Smooth muscle cell of the brain vasculature (primary cell): ENCODE measurements at regions not wholly inside any gene's neighbourhood (a gene's known extent, or its start where the extent isn't known, plus 50 kb on each side); places are given as distances from the start of the nearest gene placed in this dataset.
A peak's percentile ranks its signal among the peaks of the same experiment; 100 is the strongest.
"Not testable (repeated sequence)": the region's sequence is repeated elsewhere in the genome, so short reads cannot be mapped to it uniquely, and the experiment has no call there.

Experiments
- DNase-seq: peaks from one replicate; pipeline ENCODE4 v3.0.0-alpha.2; 2012; ENCODE audit warnings: low read depth, low spot score

GRCh38 chr11:109677231-109677630 lies 255.2 kb downstream of the C11orf87 start:
- DNase-seq = no peak

DNA sequence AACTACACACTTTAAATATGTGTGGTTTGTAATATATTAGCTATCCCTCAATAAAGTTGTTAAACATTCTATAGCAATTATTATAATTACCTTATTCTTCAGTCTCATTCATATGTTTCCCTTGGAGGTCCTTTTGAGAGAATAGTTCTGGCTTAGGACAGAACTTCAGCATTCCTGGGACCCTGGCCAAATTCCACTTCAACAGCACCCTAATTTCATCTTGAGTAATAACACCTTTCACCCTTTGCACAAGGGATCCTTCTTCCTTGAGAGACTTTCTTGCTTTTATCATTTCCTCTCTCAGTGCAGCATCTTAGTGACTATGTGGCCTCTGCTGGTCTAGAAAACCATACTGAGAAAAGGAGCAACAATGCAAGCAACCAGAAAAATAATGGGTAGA lies 255.9 kb downstream of the C11orf87 start:
- DNase-seq = no peak

GRCh38 chr11:109680127-109680526 lies 258.1 kb downstream of the C11orf87 start:
- no peak for DNase-seq

DNA sequence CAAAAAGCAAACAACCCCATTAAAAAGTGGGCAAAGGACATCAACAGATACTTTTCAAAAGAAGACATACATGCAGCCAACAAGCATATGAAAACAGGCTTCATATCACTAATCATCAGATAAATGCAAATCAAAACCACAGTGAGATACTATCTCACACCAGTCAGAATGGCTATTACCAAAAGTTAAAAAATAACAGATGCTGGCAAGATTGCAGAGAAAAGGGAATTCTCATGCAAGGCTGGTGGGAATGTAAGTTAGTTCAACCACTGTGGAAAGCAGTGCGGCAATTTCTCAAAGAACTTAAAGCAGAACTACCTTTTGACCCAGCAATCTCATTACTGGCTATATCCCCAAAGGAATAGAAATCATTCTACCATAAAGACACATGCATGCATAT lies 260.8 kb downstream of the C11orf87 start:
- not testable (repeated sequence) for DNase-seq

GRCh38 chr11:109695696-109696095 lies 273.7 kb downstream of the C11orf87 start:
- no peak for DNase-seq

DNA sequence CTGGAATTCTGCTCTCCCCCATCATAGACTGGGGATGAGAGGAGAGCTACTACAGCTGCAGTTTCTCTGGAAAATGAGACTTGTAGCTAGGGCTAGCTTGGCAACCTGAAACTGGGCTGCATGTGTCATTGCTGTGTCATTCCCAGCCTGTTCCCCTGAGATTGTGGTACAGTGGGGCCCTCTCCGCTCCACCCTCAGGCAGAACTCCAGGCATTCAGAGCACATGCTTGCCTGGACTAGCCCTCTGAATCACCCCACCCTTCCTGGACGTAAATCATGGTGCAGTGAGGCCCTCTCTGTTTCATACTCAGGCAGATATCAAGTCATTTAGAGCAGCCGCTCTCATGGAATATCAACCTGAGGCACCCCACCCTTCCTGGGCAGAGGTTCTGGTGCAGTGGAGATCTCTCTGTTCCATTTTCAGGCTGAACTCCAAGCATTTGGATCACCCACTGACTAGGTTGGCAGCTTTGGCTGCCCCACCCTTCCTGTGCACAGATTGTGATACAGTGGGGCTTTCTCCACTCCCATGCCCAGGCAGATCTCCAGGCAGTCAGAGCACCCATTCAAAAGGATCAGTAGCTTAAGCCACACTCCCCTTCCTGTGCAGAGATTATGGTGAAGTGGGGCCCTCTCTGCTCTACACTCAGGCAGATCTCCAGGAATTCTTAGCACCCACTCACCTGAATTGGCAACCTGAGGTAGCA lies 274.4 kb downstream of the C11orf87 start:
- DNase-seq = no peak

DNA sequence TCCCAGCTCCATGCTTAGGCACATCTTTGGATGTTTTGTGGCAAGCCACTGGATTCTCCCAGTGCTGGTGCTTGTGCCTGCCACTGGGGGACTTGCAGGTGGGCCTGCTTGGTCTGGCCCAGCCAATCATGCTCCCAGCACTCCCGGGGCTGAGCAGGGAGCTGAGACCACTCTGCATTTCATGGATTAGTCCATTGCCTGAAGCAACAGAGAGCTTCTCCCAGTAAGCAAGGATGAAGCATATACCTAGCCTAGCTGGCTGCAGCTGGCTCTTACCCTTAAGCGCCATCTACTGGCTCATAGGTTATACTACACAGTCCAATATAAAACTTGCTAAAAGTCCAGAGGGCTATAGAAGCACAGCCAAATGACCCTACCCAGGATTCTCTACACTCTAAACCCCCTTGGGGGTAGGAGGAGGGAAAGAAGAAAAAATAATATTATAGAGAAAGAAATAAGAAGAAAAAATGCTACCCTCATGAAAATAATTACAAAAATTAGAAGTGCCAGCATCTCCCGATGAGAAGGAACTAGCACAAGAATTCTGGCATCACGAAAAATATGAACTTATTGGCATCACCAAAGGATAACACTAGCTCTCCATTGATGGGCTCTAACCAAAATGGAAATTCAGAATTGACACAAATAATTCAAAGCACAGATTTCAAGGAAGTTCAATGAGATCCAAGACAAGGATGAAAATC lies 275.3 kb downstream of the C11orf87 start:
- peak; percentile 20 for DNase-seq

DNA sequence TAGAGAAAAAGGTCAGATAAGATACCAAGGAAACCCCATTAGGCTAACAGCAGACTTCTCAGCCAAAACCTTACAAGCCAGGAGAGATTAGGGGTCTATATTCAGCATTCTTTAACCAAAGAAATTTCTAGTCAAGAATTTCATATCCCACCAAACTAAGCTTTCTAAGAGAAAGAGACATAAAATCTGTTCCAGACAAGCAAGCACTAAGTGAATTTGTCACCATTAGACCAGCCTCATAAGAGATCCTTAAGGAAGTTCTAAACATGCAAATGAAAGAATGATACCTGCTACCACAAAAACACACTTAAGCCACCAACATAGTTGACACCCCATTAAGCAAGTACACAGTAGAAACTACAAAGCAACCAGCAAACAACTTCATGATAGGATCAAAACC lies 276.2 kb downstream of the C11orf87 start:
- no peak for DNase-seq

- DNase-seq = no peak
These were observed 282.4 kb downstream of the C11orf87 start for GRCh38 chr11:109704432-109704831.

DNA sequence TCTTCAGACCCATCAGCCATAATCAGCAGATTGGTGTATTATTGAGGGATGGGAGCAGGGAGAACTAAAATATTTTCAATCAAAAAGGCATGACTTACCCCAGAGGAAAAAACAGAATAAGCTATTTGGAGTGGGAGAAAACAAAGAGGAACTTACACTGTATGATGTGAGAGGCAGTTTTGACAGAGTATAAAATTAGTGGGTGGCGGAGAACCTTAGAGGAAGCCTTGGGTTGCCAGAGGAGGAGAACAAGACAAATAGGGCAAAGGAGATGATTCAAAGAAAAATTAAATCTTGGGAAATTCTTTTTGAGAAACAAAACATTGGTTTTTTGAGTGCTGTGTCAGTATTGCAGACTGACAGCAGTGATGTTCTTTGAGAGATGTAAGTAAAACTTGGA lies 285.0 kb downstream of the C11orf87 start:
- DNase-seq = no peak

DNA sequence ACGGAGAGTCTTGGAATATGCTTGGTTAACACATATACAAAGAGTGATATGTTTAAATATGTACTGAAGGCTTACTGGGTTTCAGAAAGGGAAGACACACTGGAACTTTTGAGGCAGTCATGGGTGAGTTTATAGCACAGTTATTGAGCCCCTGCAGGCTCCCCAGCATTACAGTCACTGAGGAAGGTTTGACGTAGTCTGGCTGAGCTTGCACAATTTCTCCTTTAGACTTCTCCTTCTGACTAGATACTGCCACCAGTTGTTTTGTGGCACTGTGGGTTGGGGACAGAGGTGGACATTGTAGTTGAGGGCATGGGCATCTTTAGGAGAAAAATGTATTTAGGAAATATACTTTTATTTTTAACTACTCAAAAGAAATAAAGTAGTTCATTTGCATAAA lies 285.4 kb downstream of the C11orf87 start:
- no peak for DNase-seq

DNA sequence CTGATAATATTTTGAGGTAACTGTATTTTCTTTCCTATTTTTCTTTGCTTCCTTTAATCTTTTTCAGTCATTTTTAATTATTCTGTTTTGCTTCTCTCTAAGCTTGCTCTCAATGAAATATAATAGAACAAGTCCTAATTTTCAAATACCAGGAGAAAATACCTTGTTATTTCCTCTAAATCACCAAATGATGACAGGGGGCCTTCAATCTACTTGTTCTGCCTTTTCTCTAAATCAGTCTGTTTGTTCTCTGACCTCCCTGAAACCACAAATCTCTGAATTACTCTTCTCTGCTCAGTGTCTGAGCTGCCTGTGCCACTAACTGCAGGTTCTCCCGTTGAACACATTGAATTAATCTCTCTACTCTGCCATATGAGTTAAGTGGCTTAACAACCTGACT lies 286.2 kb downstream of the C11orf87 start:
- DNase-seq = no peak

GRCh38 chr11:109714444-109714843 lies 292.5 kb downstream of the C11orf87 start:
- not testable (repeated sequence) for DNase-seq

- DNase-seq = not testable (repeated sequence)
These were observed 293.4 kb downstream of the C11orf87 start for GRCh38 chr11:109715424-109715823.

DNA sequence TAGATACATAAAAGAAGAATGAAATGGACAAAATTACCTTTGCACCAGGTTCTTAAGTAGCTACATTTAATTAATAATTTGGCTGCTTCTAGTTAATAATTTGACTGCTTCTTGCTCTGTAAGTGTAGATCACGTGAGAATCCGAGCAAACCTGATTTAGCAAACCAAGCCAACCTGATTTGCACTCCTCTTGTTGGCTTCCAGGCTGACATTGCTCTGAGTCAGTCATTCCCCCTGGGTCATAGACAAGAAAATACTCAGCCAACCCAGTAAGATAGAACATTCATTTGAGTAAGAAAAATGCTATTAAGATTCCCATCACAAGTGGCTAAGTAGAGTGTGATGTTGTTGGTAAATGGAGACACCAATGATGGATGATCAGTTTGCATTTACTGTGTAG lies 304.1 kb downstream of the C11orf87 start:
- DNase-seq = no peak

DNA sequence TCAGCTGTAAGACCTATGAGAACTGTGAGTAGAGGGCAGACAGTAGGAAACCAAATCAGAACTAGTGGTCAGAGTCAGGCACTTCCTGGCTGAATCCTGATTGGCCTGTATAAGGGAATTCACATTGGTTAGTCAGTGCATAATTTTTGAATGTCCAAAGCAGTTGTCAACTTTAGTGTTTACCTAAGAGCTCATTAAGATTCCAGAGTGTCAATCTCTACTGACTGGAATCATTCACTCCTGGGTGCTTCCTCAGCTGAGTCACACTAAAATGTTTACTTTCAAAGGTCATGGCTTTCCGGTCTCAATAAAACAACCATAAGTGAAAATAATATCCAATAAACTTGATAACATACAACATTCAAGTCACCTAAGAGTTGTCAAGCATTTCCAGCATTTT lies 306.1 kb downstream of the C11orf87 start:
- DNase-seq = no peak

GRCh38 chr11:109729761-109730160 lies 307.8 kb downstream of the C11orf87 start:
- no peak for DNase-seq

GRCh38 chr11:109730669-109731068 lies 308.7 kb downstream of the C11orf87 start:
- no peak for DNase-seq

- no peak for DNase-seq
These were observed 309.5 kb downstream of the C11orf87 start for GRCh38 chr11:109731451-109731850.

DNA sequence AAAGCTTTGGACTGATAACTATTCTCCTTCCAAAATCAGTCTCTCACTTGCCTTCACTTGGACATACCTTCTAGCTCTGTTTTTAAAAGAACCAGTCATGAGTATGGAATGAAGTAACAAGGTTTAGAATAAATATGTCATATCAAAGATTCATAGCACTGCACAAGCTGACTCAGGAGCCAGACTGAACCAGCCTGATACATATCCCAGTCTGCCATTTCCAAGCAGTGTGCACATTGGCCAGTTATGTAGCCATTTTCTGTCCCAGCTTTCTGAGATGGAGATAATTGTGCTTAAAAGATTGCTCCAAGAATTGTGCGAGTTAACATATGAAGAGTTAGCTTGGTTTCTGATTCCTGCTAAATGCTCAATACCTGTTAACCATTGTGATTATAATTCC lies 311.3 kb downstream of the C11orf87 start:
- DNase-seq = no peak

- DNase-seq = no peak
These were observed 312.6 kb downstream of the C11orf87 start for GRCh38 chr11:109734566-109734965.

- no peak for DNase-seq
These were observed 313.1 kb downstream of the C11orf87 start for GRCh38 chr11:109735128-109735527.

GRCh38 chr11:109739379-109739778 lies 317.4 kb downstream of the C11orf87 start:
- no peak for DNase-seq
